NCI-H510A treated with DMSO at 0.1 percent for 48 hours (cell line): ENCODE measurements at regions not wholly inside any gene's neighbourhood (a gene's known extent, or its start where the extent isn't known, plus 50 kb on each side); places are given as distances from the start of the nearest gene placed in this dataset.
"Not testable (repeated sequence)": the region's sequence is repeated elsewhere in the genome, so short reads cannot be mapped to it uniquely, and the experiment has no call there.

Experiments used
- DNase-seq: peaks from one replicate; lab custom pipeline; 2025; lab: John Stamatoyannopoulos, UW

DNA sequence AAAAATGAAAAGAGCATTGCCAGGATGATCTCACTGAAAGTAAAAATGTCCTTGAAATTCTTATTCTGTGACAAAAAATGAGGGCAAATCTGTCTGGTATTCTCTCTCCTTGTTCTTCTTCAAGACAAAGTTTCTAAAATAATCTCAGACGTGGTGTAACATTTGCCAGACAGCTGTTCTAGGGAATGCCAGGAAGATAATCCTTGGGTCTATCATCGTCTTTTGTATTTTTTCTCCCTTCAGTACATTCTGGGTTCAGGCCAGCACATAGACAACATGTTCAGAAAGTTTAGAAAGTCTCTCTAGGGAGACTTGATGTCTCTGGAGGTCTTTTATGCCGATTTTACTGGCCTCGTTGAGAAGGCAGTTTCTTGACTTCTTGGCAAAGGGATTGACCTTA is 121.2 kb upstream of the HES1 start:
- DNase-seq = no peak

DNA sequence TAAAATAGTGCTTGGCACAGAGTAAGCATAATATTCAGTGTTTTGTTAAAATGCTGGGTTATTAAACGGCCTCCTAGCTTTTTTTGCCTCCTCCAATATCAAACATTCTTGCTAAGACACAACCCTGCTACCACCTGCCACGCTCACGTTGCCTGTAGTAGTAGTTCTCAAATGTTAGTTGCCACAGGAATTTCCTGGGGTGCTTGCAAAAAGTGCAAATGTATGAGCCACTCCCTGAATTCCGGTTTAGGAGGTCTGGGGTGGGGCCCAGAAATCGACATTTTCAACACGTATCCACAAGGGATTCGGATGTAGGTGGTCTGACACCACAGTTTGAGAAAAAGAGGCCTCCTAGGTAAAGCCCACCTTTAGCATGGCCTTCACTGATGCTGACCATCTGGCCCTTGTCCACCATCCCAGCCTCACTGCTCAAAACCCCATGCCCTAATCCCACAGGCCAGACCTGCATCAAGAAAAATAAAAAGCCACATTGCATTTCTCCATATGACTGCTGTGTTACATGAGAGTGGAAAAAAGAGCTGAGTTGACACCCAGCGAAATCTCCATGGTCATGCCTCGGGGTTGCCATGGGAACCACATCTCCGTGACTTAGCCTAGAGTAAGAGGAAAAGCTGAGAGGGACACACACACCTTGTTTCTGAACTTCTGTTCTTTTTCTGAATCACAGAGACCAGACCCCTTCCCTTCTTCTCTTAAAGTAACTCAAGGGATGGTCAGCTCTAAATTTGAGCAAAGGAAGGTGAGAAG is 116.4 kb upstream of the HES1 start:
- no peak for DNase-seq

DNA sequence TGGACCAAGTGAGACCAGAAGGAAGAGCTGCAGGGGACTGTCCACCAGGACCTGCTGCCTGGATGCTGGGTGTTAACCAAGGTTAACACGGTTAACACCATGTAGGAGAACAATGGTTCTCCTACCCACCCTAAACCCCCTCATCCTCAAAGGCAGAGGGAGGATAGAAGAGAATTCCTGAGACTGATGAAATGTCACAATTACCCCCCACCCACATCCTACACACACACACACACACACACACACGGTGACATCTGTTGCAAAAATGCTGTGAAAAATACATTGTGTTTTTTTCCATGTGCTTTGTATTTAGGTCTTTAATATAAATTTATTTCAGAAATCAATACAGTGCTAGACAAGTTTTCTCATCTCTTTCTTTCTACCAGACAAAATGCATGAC is 113.9 kb upstream of the HES1 start:
- DNase-seq = no peak

DNA sequence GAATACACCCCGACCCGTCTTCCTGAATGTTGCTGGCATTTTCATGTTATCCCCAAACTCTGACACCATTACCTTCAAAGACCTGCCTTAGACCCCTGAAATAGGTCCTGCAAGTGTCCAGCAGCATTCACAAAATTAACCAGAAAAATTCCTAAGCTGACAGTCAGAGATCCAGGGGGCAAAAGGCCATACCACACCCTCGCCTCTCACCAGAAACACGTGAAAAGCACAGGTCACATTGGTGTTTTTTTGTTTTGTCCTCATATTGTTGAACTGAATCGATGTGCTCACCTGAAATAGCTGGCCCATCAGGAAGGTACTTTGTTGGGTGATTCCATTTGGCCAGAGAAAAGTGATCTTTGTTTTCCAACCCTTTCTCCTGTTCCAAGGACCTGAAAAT is 113.1 kb upstream of the HES1 start:
- DNase-seq = no peak

DNA sequence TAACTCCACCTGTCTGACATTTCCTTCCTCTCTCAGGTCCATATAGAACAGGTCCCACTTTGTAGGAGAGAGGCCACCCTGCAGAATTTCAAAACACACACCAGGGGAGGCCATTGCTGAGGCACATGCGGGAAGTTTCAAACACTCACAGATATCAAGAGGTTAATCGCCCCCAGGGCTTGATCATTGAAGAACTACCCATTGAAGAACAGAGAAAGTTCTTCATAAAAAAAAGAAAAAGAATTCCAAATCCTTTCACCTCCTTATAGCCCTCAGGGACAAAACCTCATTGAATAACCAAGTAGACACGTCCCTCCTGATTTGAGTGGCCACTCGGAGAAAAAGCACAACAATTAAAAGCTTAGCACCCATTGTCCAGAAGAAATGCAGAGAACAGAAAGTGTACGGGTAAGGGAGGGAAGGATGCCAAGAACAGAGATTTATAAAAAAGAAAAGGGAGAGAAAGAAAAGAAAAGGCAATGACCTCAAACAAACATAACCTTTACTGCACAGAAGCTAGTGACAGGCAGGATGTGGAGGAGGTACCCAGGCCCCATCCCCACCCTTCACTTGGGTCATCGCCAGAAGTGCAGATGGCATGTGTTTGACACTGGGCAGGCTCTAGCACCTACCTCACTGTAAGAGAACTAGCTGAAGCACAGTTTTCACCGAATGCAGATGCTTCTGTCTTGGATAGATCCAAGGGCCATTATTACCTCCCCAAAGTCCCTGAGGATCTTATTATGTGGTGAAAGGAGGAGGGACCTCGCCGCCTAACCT is 112.3 kb upstream of the HES1 start:
- DNase-seq = peak; percentile 60

DNA sequence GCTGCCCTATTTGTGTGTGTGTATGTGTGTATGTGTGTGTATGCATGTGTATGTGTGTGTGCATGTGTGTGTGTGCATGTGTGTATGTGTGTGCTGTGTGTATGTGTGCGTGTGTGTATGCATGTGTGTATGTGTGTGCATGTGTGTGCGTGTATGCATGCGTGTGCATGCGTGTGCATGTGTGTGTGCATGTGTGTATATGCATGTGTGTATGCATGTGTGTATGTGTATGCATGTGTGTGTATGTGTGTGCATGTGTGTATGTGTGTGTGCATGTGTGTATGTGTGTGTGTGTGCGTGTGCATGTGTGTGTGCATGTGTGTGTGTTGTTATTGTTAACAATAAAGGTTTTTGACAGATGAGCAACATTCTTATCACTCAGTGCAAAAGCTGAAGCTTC is 110.8 kb upstream of the HES1 start:
- no peak for DNase-seq

DNA sequence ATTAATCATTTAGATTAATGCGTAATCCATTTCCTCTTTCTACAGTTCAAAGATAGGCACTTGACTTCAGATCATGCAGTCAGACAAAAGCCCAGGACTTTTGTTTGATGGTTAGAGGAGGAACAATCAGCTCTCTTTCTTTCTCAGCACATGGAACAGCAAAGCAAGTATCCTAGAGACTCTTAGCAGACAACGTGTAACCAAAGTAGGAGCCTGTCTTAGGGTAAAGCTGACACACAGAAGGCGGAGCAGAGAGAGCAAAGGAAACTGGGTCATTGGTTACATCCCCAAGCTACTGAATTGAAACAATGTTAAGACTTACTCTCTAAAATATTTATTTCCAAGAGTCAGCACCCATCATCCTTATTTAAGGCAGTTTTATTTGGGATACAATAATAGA is 110.0 kb upstream of the HES1 start:
- no peak for DNase-seq

DNA sequence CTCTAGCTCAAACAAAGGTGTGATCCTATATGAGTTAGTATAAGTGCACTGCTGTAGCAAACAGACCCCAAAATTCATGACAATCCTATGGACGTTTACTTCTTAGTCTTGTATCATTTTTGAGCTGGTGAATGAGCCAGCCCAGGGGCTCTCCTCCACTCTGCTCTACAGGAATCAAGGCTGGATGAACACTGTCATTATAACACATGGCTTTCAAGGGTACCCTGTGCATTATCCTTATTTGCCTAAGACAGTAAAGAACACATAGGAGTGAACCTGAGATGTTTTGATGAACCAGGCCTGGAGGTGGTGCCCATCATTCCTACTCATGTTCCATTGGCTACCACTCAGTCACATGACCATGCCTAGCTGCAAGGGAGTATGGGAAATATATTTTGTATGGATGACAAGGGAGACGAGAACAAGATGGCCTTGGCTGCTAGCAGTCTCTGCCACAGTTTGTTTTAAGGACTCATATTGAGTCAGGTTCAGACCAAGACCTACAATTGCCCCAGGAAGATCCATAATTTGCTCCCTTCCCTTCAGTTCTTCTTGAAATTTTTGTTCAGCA is 107.4 kb upstream of the HES1 start:
- no peak for DNase-seq

DNA sequence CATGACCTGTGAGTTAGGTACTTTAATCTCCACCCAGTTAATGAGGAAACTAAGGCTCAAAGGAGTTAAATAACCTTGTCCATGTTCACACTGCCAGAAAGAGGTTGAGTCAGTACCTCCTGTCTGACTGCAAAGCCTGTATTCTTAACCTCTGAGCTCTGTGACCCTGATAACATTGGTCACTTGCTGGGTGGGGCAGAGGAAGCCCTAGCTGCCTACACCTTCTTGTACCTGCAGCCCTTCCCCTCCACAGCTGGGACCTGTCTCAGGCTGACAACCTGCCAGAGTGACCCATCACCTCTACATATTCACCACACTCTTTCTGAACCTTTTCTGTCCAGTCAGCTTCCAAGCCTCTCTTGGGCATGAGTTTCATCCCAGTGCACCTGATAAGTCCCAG is 106.1 kb upstream of the HES1 start:
- no peak for DNase-seq

DNA sequence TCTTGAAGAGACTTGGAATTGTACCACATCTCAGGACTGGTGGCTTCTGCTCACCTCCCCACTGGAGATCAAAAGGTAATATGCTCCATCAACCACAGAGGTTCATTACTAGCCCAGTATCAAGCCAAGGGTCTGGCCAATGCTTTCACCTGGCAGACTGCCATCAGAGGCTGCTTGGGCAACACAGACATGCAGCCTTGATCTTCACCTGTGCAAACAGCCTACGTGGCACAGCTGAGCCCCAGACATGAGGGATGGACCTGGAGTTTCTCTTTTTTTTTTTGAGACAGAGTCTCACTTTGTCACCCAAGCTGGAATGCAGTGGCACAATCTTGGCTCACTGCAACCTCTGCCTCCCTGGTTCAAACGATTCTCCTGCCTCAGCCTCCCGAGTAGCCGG is 105.6 kb upstream of the HES1 start:
- peak; percentile 88 for DNase-seq

DNA sequence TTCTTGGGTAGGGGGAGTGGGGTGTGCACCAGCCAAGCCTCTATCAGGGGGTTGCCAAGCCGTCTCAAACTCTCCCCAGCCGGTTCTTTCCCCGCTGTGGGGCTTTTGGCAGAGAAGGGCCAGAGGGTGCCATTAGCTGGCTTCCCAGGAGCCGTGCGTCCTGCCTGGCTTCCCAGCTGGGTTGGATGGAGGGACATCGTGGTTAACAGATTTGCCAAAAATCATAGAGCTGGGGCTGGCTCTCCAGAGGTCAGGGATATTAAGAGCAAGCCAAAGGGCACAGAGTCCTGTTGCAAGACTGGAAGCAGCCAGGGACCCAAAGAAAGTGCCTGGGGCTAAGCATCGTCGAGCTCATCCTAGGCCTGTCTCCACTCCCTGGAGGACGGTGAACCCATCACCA is 104.6 kb upstream of the HES1 start:
- DNase-seq = no peak

DNA sequence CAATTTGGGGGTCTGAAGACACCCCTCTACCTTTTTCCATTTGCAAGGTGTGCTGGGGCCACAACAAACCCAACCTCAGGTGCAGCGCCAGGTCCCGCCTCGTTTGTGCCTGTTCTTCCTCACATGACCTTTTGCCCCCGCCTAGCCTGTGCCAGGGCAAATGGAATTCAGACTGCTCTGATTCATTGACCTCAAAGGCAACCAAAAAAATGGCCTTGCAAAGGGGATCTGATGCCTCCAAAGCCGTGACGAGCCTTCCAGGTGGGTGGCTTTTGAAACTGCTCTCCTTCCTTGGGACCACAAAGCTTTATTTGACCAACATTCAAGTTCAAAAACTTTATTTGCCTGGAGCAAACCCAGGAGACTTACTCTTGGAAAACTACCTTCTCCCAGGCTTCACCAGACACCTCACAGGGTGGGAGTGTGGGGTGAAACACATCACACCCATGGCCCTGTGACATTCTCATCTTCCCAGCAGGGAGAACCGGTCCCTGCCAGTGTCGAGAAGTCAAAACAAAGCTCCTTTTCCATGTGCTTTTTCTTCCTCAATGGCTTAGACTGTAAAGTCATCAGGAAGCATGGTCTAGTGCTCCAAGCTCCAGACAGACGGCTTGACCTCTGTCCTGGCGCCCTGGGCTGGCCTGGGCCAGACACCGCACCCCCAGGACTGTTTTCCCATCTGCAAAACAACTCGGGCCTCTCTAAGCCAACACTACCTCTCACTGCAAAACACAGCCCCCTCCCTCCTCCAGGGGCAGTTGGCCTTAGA is 103.9 kb upstream of the HES1 start:
- DNase-seq = no peak

DNA sequence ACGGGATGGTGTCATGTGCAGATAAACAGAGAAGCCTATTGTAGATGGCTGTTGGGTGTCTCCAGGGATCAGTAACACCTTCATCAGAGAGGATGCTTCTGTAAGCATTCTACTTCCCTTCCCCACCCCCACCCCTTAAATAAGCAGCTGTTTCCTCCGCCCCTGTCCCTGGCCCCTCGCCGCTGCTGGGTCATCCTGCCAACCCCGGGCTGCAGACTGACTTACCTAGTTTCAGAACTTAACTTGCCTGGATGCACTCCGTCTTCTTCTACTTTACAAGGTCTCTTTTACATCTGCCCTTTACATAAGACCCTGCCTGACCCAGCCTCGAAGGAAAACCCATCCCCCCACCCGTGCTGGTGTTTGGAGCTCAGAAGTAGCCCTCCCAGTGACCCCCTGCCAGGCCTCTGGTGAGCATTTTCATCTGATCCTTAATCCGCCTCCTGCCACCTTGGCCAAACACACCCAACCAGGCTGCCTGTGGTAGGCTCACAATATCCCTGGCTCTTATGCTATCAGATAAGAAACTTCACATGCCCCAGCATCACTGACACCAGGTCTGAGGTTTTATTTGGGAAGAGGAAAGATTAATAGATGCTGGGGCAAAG is 103.0 kb upstream of the HES1 start:
- DNase-seq = no peak

DNA sequence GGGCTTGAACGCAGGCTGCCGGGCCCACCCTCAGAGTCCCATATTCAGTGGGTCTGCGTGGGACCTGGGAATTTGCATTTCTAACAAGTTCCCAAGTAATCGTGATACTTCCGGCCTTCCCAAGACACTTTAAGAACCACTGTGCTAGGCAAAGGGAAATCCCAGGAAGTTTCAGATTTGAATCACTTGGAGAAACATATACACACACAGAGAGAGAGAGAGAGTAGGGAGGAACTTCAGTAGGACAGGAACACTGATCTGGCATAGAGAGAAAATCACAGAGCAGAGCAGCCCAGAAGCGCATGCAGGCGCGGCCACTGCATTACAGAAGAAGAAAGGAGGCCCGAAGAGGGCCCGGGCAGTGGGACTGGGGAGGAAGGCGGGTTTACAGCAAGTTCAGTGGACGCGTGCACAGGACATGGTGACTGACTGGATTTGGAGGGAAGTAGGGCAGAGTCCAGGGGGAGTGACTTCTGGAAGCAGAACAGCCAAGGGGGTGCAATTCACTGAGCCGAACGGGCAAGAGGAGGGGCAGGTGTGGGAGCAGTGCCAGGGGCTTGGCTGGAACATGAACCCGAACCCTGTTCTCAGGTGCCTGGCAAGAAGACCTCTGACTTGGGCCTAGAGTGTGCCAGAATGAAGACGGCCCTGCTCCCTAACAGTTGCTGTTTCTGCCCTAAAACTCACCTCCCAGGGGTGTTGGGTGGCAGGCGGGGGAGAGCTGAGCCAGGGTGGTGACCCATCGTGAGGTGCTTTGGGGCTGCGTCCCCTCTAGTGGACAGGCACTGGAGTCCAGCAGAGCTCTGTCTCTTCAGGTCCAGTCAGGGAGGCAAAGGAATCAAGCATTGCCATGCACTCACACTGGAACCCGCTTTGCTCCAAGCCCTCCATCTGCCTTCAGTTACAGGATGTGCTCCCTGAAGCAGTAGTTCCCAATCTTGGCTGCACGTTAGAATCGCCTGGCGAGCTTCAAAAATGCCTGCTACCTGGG is 101.3 kb upstream of the HES1 start:
- no peak for DNase-seq

DNA sequence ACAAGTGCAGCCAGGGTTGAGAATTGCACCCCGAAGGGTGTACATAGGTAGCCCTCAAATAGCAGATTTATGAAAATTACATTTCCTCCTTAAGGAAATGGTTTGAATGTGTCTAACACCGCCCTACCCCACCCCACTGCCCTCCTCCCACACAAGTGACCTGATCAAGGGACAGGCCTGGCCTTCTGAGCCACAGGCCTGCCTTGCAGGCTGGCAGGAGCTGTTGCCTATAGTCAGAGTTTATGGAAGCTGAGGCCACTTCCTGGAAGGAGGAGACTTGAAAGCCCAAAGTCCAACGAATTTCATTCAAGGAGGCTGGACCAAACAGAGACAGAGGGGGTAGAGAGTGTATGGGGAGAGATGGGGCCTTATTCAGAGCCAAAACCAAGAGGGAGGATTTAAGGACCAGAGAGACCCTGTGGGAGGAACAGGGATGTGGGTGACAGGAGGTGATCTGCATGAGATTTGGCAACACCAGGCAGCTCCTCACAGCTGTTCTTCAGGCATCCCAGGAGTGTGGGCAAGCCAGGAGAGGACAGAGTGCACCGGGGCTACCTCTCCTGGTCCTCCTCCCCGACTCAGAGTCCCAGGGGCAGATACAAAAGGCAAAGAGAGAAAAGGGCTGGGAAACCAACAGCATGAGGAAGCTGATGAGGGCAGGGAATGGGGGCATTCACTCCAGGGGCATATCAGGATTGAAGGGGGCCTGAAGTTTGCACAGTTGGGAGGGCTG is 100.4 kb upstream of the HES1 start:
- DNase-seq = no peak

DNA sequence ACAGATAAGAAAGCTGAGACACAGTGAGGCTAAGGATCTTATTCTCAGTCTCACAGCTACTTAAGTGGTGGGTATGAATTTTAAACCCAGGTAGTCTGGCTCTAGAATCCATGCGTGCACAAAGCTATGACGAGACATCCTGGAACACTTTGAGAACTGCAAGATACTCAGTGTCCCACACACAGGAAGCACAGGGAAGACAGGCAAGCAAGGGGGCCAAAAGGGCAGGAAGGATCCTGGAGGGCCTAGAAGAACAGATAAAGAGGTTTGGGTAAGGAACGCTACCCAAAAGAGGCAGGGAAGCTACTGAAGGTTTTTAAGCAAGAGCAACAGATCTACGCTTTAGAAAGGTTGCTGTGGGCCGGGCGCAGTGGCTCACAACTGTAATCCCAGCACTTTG is 99.1 kb upstream of the HES1 start:
- no peak for DNase-seq

DNA sequence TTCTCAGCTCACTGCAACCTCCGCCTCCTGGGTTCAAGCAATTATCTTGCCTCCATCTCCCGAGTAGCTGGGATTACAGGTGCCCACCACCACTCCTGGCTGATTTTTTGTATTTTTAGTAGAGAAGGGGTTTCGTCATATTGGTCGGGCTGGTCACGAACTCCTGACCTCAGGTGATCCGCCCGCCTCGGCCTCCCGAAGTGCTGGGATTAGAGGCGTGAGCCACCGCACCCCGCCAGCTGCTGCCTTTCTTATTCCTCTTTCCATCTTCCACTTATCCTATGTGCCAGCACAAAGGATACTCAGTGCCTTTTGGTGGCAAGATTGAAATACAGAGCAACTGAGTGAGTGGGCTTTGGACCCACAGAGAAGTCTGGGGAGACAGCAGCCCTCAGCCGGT is 97.6 kb upstream of the HES1 start:
- DNase-seq = not testable (repeated sequence)

DNA sequence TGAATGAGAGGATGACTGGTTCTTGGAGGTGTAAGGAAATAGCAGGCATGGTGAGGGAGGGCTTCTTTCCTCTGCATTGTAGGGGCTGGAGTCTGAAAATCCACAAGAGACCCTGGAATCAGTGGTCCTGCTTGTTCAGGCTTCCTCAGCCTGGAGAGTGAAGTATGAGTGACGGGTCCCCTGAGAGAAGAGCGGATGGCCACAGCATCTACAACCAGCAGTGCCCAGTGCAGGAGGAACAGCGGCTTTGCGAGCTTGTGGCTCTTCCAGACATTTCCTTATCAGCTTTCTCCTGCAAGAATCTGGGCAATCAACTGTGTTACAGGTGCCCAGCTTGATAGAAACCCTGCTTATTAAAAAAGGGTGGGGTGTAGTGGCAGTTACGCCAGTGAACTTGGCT is 97.0 kb upstream of the HES1 start:
- DNase-seq = no peak

DNA sequence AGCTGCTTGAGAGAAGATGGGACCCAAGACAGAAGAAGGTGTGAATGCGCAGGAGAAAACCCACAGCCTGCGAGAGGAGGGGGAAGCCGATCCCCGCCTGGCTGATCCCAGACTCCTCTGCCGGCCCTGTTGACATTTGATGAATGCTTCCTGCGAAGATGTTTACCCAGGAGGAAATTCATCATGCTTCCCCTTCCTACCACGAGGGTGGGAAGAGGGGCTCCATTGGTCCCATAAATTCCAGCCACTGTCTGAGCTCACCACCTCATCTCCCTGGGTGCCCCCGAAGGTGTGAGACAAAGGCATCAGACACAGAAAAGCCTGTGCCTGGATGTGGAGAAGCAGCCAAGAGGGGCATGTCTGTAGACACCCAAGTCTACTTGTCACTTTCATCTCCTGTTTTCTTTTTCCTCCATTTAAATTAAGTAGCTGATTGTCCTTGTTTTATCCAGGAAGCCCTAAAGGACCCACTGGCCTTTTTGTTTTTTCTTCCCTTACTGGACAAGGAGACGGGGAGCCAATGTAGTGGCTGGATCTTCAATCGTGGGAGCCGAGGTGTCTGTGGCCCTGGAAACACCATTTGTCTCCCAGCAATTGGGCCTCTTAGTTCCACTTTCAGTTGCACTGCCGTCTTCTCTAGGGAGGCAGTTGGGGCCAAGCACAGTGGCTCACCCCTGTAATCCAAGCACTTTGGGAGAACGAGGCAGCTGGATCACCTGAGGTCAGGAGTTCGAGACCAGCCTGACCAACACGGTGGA is 95.3 kb upstream of the HES1 start:
- DNase-seq = no peak
